ENCODE measurements at regions not wholly inside any gene's neighbourhood (a gene's known extent, or its start where the extent isn't known, plus 50 kb on each side); places are given as distances from the start of the nearest gene placed in this dataset.
A peak's percentile ranks its signal among the peaks of the same experiment; 100 is the strongest.

- Mint-ChIP-seq H3K27ac (no peak overlapping the region), H3K9me3 (peaks cover 0 to 2% of the 10 kb centered on the region in 2 donors), H3K36me3 (no peaks in the 10 kb centered on the region)
- ATAC-seq = no peak
- DNase-seq (ENCODE audit: low spot score in 2 of 2) = no peak
Measured at GRCh38 chr6:141351721-141352120, 781.0 kb upstream of the GJE1 start.

DNA sequence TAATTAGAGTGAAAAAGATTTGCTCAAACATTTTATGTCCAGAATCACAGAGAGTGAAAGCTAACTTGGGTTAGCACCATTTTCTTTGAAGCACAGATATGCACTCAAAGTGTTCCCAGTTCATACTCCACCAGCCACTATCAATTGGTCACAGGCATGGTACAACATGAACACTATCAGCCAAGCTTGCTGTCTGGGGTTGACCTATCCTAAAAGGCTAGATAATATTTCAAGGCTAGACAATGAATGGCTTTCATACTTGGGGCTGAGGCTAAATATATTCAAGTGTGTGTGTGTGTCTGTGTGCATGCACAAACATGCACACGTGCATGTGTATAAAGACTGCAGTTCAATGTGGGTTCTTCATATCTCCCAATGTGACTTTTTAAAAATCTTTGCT is 783.0 kb upstream of the GJE1 start:
- H3K9me3 Mint-ChIP-seq = no peaks in the 10 kb centered on the region
- ATAC-seq (no peak), DNase-seq (ENCODE audit: low spot score in 2 of 2) (no peak)
- no peaks in the 10 kb centered on the region for H3K36me3 Mint-ChIP-seq
- H3K27ac Mint-ChIP-seq = no peak overlapping the region

- ATAC-seq = no peak
- no peaks in the 10 kb centered on the region for H3K36me3 Mint-ChIP-seq
- H3K9me3 Mint-ChIP-seq = no peaks in the 10 kb centered on the region
- no peak for DNase-seq (ENCODE audit: low spot score in 2 of 2)
- no peak overlapping the region for H3K27ac Mint-ChIP-seq
Measured at GRCh38 chr6:141347906-141348492, 784.7 kb upstream of the GJE1 start.

GRCh38 chr6:141347086-141347485 is 785.6 kb upstream of the GJE1 start:
- no peak for DNase-seq (ENCODE audit: low spot score in 2 of 2)
- Mint-ChIP-seq H3K27ac (no peak overlapping the region), H3K9me3 (no peaks in the 10 kb centered on the region), H3K36me3 (no peaks in the 10 kb centered on the region)
- no peak for ATAC-seq

DNA sequence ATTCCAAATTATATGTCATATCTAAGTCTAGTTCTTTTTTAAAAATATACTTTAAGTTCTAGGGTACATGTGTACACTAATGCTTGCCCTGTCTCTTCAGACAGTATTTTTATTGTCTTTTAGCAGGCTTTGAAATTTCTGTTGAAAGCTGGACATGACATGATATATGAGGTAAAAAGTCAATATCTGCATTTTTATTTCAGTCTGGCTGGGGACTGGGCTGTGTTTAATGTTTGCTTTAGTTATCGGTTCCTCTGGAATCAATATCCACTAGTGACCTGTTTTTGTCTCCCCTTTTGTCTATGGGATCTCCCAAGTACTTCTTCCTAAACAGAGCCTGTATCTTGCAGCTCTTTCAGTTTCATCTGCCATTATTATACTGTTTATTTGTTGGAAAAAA is 786.2 kb upstream of the GJE1 start:
- H3K9me3 Mint-ChIP-seq = no peaks in the 10 kb centered on the region

GRCh38 chr6:141337191-141337590 is 795.5 kb upstream of the GJE1 start:
- no peak for ATAC-seq
- no peaks in the 10 kb centered on the region for H3K9me3 Mint-ChIP-seq
- no peaks in the 10 kb centered on the region for H3K36me3 Mint-ChIP-seq
- H3K27ac Mint-ChIP-seq = no peak overlapping the region
- DNase-seq (ENCODE audit: low spot score in 2 of 2) = no peak

More for the DNA sequence above, 786.2 kb upstream of the GJE1 start:
- ATAC-seq (no peak), DNase-seq (ENCODE audit: low spot score in 2 of 2) (no peak)
- H3K36me3 Mint-ChIP-seq = no peaks in the 10 kb centered on the region
- H3K27ac Mint-ChIP-seq = no peak overlapping the region

DNA sequence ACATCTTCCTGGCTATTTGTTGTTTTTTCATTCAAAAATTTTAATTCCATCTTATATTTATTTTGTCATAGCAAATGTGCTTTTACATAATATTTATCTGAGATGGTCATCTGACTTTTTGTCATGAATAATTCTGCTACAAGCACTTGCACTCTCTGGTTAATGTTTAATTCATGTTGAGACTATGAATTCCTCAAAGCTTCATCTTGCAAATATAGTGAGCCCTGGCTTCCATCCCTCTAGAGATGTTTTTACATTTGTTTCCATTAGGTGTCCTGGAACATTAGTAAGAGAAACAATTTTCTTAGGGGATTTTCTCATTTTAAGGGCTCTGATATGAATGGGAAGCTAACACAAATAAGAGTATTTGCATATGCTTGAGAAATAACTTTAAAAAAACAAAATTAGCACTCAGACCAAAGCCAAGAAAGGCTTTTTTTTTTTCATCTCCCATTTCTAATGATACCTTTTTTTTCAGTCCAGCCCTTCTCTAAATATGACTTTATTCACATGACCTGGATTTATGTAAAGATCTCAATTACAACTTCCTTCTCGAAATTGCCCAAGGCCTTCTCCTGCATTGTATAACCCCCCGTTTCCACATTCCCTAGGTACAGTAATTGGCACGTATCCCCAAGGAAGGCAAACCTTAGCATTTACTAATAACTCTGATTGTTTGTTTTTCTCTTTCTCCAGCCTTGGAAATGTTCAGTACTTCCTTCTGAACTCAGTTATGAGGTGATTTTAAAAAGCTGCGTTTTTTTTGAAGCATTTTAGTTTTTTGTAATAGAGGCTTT is 797.0 kb upstream of the GJE1 start:
- DNase-seq (ENCODE audit: low spot score in 2 of 2) (no peak), ATAC-seq (no peak)
- no peaks in the 10 kb centered on the region for H3K36me3 Mint-ChIP-seq
- no peaks in the 10 kb centered on the region for H3K9me3 Mint-ChIP-seq
- no peak overlapping the region for H3K27ac Mint-ChIP-seq

GRCh38 chr6:141326925-141327324 is 805.8 kb upstream of the GJE1 start:
- DNase-seq (ENCODE audit: low spot score in 2 of 2) = no peak
- H3K36me3 Mint-ChIP-seq = peaks cover 0 to 4% of the 10 kb centered on the region in 2 donors
- peak in 1 of 2 donors; percentile 1 for ATAC-seq
- peak overlapping the region in 1 of 2 donors; percentile 17 for H3K27ac Mint-ChIP-seq
- H3K9me3 Mint-ChIP-seq = no peaks in the 10 kb centered on the region

DNA sequence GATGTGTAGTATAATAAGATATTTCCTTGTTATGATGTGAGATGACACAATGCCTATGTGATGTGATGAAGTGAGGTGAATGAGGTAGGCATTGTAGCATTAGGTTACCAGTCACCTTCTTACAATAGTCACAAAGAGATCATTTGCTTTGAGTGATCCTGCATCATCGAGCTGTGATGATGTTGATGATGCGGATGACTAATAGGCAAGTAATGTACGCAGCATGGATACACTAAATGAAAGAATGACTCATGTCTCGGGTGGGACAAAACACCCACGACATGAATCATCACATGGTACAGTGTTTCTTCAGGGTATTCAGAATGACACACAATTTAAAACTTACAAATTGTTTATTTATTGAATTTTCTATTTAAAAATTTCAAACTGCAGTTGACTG is 806.3 kb upstream of the GJE1 start:
- ATAC-seq (peak; percentile 99 to 100), DNase-seq (ENCODE audit: low spot score in 2 of 2) (peak; percentile 26 to 55)
- Mint-ChIP-seq H3K36me3 (peaks cover 0 to 4% of the 10 kb centered on the region in 2 donors), H3K9me3 (no peaks in the 10 kb centered on the region), H3K27ac (no peak overlapping the region)

- H3K36me3 Mint-ChIP-seq = no peaks in the 10 kb centered on the region
- no peaks in the 10 kb centered on the region for H3K9me3 Mint-ChIP-seq
- no peak overlapping the region for H3K27ac Mint-ChIP-seq
- no peak for ATAC-seq
- DNase-seq (ENCODE audit: low spot score in 2 of 2) = no peak
Measured at GRCh38 chr6:141321493-141322347, 811.0 kb upstream of the GJE1 start.

GRCh38 chr6:141316236-141316635 is 816.5 kb upstream of the GJE1 start:
- Mint-ChIP-seq H3K36me3 (no peaks in the 10 kb centered on the region), H3K9me3 (no peaks in the 10 kb centered on the region), H3K27ac (no peak overlapping the region)
- ATAC-seq (no peak), DNase-seq (ENCODE audit: low spot score in 2 of 2) (no peak)

DNA sequence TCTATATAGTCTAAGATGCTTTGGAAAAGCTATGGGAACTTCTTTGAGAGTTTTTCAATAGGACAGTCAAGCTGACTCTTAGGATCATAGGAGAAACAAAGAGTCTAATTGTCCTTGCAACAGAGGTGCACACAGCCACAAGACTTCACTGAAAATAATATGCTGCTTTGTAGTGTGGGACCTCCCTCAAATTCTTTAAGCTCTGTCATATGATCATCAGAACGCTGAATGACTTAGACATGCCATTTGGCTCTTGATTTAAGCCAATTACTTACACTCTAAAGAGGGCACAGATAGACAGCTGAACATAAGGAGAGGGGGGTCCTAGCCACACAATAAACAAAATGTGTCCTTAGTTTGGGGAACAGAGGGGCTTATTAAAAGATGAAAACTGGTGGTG is 818.7 kb upstream of the GJE1 start:
- Mint-ChIP-seq H3K36me3 (no peaks in the 10 kb centered on the region), H3K9me3 (no peaks in the 10 kb centered on the region), H3K27ac (no peak overlapping the region)
- ATAC-seq = no peak
- no peak for DNase-seq (ENCODE audit: low spot score in 2 of 2)

GRCh38 chr6:141309295-141309694 is 823.4 kb upstream of the GJE1 start:
- ATAC-seq (no peak), DNase-seq (ENCODE audit: low spot score in 2 of 2) (no peak)
- H3K27ac Mint-ChIP-seq = no peak overlapping the region
- peaks cover 0 to 4% of the 10 kb centered on the region in 2 donors for H3K9me3 Mint-ChIP-seq
- no peaks in the 10 kb centered on the region for H3K36me3 Mint-ChIP-seq

DNA sequence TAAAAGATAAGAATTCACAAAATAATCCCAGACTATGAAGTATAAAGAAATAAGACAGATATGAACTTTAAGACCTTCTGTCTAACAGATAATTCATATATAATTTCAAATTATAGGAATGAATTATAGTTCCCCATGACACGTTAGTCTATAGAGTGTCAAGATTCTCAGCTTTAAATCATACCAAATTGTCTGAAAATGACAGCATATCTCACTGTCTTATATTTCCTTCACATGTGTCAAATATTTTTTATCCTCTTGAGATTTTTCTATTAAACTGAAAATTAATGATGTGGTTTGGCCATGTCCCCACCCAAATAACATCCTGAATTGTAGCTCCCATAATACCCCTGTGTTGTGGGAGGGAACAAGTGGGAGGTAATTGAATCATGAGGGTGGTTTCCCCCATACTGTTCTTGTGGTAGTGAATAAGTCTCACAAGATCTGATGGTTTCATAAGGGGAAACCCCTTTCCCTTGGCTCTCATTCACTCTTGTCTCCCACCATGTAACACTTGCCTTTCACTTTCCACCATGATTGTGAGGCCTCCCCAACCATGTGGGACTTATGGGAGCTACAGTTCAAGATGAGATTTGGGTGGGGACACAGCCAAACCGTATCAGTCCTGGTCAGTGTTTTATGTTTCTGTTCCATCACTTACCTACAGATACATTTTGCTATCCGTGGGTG is 825.3 kb upstream of the GJE1 start:
- Mint-ChIP-seq H3K36me3 (no peaks in the 10 kb centered on the region), H3K27ac (no peak overlapping the region), H3K9me3 (peaks cover 0 to 4% of the 10 kb centered on the region in 2 donors)
- DNase-seq (ENCODE audit: low spot score in 2 of 2) (no peak), ATAC-seq (peak; percentile 67 to 95)

DNA sequence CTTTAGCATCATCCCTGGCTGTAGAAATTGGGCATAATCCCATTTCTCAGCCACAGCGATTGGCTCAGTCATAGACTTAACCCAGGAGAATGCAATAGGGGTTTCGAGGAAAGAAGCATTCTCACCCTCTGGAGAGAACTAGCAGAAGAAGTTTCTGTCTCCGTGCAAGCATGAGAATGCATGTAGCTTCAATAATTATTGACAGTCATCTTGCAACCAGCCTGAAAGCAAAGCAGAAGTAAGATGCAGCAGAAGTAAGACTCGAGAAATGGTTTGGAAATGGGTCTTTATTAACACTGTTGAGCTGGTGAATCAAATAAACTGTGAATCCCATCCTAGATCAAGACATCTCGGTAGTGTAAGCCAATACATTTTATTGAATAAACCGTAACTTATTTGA is 828.8 kb upstream of the GJE1 start:
- no peak for DNase-seq (ENCODE audit: low spot score in 2 of 2)
- Mint-ChIP-seq H3K36me3 (no peaks in the 10 kb centered on the region), H3K27ac (no peak overlapping the region), H3K9me3 (peaks cover 0 to 4% of the 10 kb centered on the region in 2 donors)
- ATAC-seq = no peak

GRCh38 chr6:141301779-141302178 is 830.9 kb upstream of the GJE1 start:
- Mint-ChIP-seq H3K27ac (no peak overlapping the region), H3K9me3 (no peaks in the 10 kb centered on the region), H3K36me3 (no peaks in the 10 kb centered on the region)
- ATAC-seq = no peak
- no peak for DNase-seq (ENCODE audit: low spot score in 2 of 2)

Measured in activated naive CD4-positive, alpha-beta T cell treated with anti-CD3 and anti-CD28 coated beads, Interleukin-2, amount 50 U/mL, for 72 hours (primary cell).